Fibroblast of lung (primary cell): ENCODE measurements at regions not wholly inside any gene's neighbourhood (a gene's known extent, or its start where the extent isn't known, plus 50 kb on each side); places are given as distances from the start of the nearest gene placed in this dataset.

Experiments
- DNase-seq, 2 donors: peaks; one replicate each; pipeline versions ENCODE4 v3.0.0 to v3.0.0-alpha.2; 2010; ENCODE audit warnings: low read depth in 2 of 2
- H2AFZ ChIP-seq: 2 replicates; pipeline ENCODE4 v1.5.1; 2012; ENCODE audit warnings: low read length, control low read depth, inconsistent platforms
- H3K27ac ChIP-seq: 2 replicates; pipeline ENCODE4 v1.5.1; 2011; ENCODE audit warnings: low read length, control low read depth; ENCODE audit not compliant: insufficient read depth
- H3K27me3 ChIP-seq: 2 replicates; pipeline ENCODE4 v1.5.1; 2011; ENCODE audit warnings: mild to moderate bottlenecking, low read length; ENCODE audit not compliant: control insufficient read depth, insufficient read depth
- H3K36me3 ChIP-seq: 2 replicates; pipeline ENCODE4 v1.5.1; 2011; ENCODE audit warnings: low read length; ENCODE audit not compliant: control insufficient read depth, insufficient read depth
- H3K4me1 ChIP-seq: 2 replicates; pipeline ENCODE4 v1.5.1; 2011; ENCODE audit warnings: low read length; ENCODE audit not compliant: control insufficient read depth, insufficient read depth; ENCODE audit errors: extremely low read depth
- H3K4me2 ChIP-seq: 2 replicates; pipeline ENCODE4 v1.5.1; 2011; ENCODE audit warnings: low read length, control low read depth; ENCODE audit not compliant: insufficient read depth; ENCODE audit errors: extremely low read depth
- H3K4me3 ChIP-seq, 4 experiments: fragments of 200-600 bp in 1 of 4; sonication (generic) in 1 of 4; replicated peaks in 1 of 4; 2 replicates each; pipeline ENCODE4 v1.5.1; 2011 to 2016; ENCODE audit warnings: low read length in 4 of 4, low read depth in 3 of 4, mild to moderate bottlenecking in 3 of 4, control low read depth in 2 of 4, inconsistent platforms in 1 of 4, mixed read lengths in 1 of 4; ENCODE audit not compliant: insufficient read depth in 1 of 4; ENCODE audit errors: control extremely low read depth in 1 of 4
- H3K79me2 ChIP-seq: 2 replicates; pipeline ENCODE4 v1.5.1; 2012; ENCODE audit warnings: mild to moderate bottlenecking, low read length, inconsistent platforms; ENCODE audit not compliant: control insufficient read depth, insufficient read depth
- H3K9ac ChIP-seq: 2 replicates; pipeline ENCODE4 v1.5.1; 2011; ENCODE audit warnings: mild to moderate bottlenecking, low read length, control low read depth; ENCODE audit not compliant: insufficient read depth
- H3K9me3 ChIP-seq: 2 replicates; pipeline ENCODE4 v1.5.1; 2012; ENCODE audit warnings: low read depth, low read length; ENCODE audit not compliant: control insufficient read depth, insufficient read depth
- H4K20me1 ChIP-seq: 2 replicates; pipeline ENCODE4 v1.5.1; 2011; ENCODE audit warnings: low read length; ENCODE audit not compliant: control insufficient read depth, insufficient read depth; ENCODE audit errors: extremely low read depth
- CTCF ChIP-seq, 2 donors: IDR thresholded peaks in 1 of 2; conservative IDR thresholded peaks in 1 of 2; 1 replicate in 1 of 2; 2 replicates in 1 of 2; pipeline ENCODE4 v1.5.1; 2011 to 2012; ENCODE audit warnings: low read length in 2 of 2, control low read depth in 1 of 2, inconsistent platforms in 1 of 2, low read depth in 1 of 2, mild to moderate bottlenecking in 1 of 2
- EZH2 ChIP-seq: IDR thresholded peaks from 2 replicates; pipeline ENCODE4 v1.5.1; 2012; ENCODE audit warnings: low read length, control low read depth, mild to moderate bottlenecking; ENCODE audit errors: missing control alignments

GRCh38 chr12:4009979-4010704, 136.9 kb upstream of the PARP11 start:
- no peak overlapping the region for H3K9ac ChIP-seq
- H3K9me3 ChIP-seq = no peaks in the 10 kb centered on the region
- TF ChIP-seq EZH2 (no peak), CTCF (conservative IDR thresholded peaks at IDR 0.05 in 1 of 2, IDR thresholded peaks at IDR 0.05 in 1 of 2; ENCODE audit: low read depth in 1 of 2, low read length in 2 of 2) (no peak)

DNA sequence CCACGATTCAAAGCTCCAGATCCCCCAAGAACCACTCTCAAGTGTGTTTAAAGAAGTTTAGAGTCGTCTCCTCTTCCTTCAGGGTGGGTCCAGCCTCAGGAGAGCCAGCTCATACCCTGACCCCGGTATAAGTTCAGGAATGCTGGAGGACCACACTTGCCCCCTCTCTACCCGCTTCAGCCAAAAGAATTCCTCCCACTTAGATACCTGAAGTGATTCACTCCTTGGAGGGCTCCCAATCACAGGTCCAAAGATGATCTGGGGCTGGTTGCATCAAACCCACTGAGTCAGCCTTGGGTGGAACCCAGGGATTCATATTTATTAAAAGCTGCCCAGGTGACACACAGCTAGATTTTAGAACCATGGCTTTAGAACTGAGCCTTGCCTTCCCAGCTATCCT, 133.5 kb upstream of the PARP11 start:
- no peak overlapping the region for H2AFZ ChIP-seq
- H3K9me3 ChIP-seq = no peaks in the 10 kb centered on the region
- DNase-seq = peak in 1 of 2 donors; percentile 48
- TF ChIP-seq CTCF (conservative IDR thresholded peaks at IDR 0.05 in 1 of 2, IDR thresholded peaks at IDR 0.05 in 1 of 2; ENCODE audit: low read depth in 1 of 2, low read length in 2 of 2) = no peak
- TF ChIP-seq EZH2 = no peak
- no peak overlapping the region for H3K4me2 ChIP-seq
- no peaks in the 10 kb centered on the region for H4K20me1 ChIP-seq
- H3K27ac ChIP-seq = no peak overlapping the region
- H3K36me3 ChIP-seq = no peaks in the 10 kb centered on the region
- no peaks in the 10 kb centered on the region for H3K79me2 ChIP-seq
- no peak overlapping the region for H3K4me3 ChIP-seq
- H3K27me3 ChIP-seq = no peaks in the 10 kb centered on the region
- no peaks in the 10 kb centered on the region for H3K4me1 ChIP-seq
- H3K9ac ChIP-seq = no peak overlapping the region

More at GRCh38 chr12:4009979-4010704, 136.9 kb upstream of the PARP11 start:
- Histone ChIP-seq H3K36me3 (no peaks in the 10 kb centered on the region), H2AFZ (no peak overlapping the region), H3K79me2 (no peaks in the 10 kb centered on the region), H3K4me1 (no peaks in the 10 kb centered on the region), H3K27me3 (no peaks in the 10 kb centered on the region), H3K4me3 (no peak overlapping the region), H3K4me2 (no peak overlapping the region), H4K20me1 (no peaks in the 10 kb centered on the region), H3K27ac (no peak overlapping the region)
- no peak for DNase-seq

- no peak overlapping the region for H3K27ac ChIP-seq
- TF ChIP-seq CTCF (conservative IDR thresholded peaks at IDR 0.05 in 1 of 2, IDR thresholded peaks at IDR 0.05 in 1 of 2; ENCODE audit: low read depth in 1 of 2, low read length in 2 of 2) (no peak), EZH2 (no peak)
- no peaks in the 10 kb centered on the region for H3K27me3 ChIP-seq
- no peaks in the 10 kb centered on the region for H3K79me2 ChIP-seq
- H3K36me3 ChIP-seq = no peaks in the 10 kb centered on the region
- H3K9me3 ChIP-seq = no peaks in the 10 kb centered on the region
- no peak overlapping the region for H3K4me2 ChIP-seq
- DNase-seq = no peak
- H4K20me1 ChIP-seq = no peaks in the 10 kb centered on the region
- H3K4me1 ChIP-seq = no peaks in the 10 kb centered on the region
- H3K9ac ChIP-seq = no peak overlapping the region
- H2AFZ ChIP-seq = no peak overlapping the region
- no peak overlapping the region for H3K4me3 ChIP-seq
Observed at GRCh38 chr12:4005851-4006430, 132.7 kb upstream of the PARP11 start.
